ENCODE measurements at regions not wholly inside any gene's neighbourhood (a gene's known extent, or its start where the extent isn't known, plus 50 kb on each side); places are given as distances from the start of the nearest gene placed in this dataset.

DNA sequence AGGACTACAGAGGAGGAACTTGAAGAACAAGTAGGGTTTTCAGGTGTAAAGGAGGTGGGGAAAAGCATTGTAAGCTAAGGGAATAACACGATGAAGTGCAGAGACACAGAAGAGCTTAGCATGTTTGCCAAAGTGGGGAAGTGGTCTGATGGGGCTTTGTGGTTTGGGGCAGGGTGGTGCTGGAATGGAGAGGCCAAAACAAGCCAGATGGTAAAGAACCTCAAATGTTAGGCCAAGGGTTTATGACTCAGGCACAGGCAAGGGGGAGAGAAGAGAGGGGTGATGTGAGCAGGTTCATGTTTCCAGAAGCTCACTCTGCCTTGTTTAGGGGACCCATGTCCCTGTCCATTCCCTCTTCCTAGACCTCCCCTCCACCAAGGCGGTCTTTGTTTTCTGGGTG lies 104.5 kb upstream of the YWHAQ start:
- TF ChIP-seq, protein P1, sequence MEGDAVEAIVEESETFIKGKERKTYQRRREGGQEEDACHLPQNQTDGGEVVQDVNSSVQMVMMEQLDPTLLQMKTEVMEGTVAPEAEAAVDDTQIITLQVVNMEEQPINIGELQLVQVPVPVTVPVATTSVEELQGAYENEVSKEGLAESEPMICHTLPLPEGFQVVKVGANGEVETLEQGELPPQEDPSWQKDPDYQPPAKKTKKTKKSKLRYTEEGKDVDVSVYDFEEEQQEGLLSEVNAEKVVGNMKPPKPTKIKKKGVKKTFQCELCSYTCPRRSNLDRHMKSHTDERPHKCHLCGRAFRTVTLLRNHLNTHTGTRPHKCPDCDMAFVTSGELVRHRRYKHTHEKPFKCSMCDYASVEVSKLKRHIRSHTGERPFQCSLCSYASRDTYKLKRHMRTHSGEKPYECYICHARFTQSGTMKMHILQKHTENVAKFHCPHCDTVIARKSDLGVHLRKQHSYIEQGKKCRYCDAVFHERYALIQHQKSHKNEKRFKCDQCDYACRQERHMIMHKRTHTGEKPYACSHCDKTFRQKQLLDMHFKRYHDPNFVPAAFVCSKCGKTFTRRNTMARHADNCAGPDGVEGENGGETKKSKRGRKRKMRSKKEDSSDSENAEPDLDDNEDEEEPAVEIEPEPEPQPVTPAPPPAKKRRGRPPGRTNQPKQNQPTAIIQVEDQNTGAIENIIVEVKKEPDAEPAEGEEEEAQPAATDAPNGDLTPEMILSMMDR (IDR thresholded peaks at IDR 0.05; ENCODE audit: borderline replicate concordance, extremely low read depth, low read length, poor library complexity, severe bottlenecking): no peak
- TF ChIP-seq EZH2 (IDR thresholded peaks at IDR 0.05; ENCODE audit: borderline replicate concordance, low read depth, low read length, severe bottlenecking): no peak
